GM19372 (cell line): ENCODE measurements at regions not wholly inside any gene's neighbourhood (a gene's known extent, or its start where the extent isn't known, plus 50 kb on each side); places are given as distances from the start of the nearest gene placed in this dataset.
"Not testable (repeated sequence)": the region's sequence is repeated elsewhere in the genome, so short reads cannot be mapped to it uniquely, and the experiment has no call there.

Experiments
- ATAC-seq: cut with Tn5 transposase; IDR thresholded peaks from one replicate; pipeline ENCODE4 v1.9.1; 2021; ENCODE audit warnings: mild to moderate bottlenecking, low read depth, moderate library complexity; ENCODE audit not compliant: unreplicated experiment

DNA sequence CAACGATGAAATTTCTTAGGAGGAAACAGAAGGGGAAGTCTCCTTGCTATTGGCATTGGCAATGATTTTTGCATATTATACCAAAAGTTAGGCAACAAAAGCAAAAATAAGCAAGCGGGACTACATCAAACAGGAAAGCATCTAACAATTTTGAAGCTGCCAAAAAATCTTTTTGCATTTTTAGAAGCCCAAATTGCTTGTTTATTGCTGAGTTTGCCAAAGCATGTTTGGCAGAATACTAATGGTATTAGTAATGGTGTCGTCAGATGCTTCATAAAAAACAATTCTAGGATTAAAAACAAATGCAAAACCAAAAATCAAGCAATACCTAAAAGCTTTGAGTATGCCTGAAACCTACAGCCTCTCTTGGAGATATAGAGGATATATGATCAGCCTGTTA is 80.0 kb downstream of the GALR1 start:
- ATAC-seq: no peak

DNA sequence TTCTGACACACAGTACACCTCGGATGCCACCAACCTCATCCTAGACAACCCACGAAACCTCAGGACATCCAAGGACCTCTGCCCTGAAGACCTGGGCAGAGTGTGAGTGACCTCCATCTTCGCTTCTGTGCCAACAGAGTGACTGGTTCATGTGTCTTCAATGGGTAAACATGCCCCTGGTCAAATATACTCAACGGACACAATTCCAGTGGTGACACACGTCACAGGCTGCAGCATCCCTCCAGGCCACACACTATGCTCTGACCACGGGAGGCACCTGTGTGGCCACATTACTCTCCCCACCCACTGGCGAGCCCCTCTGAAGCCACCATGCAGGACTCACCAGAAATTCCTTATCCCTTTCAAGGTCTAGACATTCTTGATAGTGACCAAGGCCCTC is 85.2 kb downstream of the GALR1 start:
- no peak for ATAC-seq

DNA sequence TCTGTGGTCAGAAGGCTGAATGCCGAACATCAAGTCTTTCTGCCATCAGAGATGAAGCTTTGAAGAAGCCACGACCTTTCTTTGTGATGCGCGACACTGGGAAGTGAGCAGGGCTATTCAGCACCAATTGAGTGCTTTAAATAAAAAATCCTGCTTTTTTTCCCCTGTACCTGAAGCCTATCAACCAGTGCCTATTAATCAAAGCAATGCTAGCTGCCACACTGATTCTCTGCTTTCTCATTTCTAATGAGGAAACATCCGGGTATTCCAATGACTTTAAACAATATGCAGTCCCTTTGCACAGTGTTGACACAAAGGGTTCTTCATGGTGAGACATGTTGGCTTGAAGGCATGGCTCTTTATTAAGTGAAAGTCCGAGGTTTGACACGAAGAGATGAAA is 88.0 kb downstream of the GALR1 start:
- no peak for ATAC-seq

DNA sequence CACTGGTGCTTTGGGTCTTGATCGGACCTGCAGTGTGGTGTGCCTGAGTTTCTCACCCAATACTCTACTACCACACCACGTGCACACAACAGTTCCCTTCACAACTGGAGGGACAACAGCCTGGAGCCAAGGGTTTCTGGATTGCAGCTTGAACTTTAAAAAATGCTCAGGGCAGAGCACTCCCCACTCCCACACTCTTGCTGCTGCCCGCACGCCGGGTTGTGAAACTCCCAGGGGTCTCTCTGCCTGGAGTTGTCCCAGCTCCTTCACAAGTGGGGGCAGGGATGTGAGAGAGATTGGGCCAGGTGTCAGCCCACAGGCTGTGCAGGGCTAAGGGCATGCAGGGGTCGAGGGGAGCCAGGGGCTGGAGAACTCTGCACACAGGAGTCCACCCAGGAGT is 89.4 kb downstream of the GALR1 start:
- no peak for ATAC-seq

GRCh38 chr18:77339623-77340022 is 90.0 kb downstream of the GALR1 start:
- ATAC-seq: no peak

GRCh38 chr18:77340815-77341214 is 91.2 kb downstream of the GALR1 start:
- no peak for ATAC-seq

GRCh38 chr18:77341527-77342325 is 92.1 kb downstream of the GALR1 start:
- no peak for ATAC-seq

DNA sequence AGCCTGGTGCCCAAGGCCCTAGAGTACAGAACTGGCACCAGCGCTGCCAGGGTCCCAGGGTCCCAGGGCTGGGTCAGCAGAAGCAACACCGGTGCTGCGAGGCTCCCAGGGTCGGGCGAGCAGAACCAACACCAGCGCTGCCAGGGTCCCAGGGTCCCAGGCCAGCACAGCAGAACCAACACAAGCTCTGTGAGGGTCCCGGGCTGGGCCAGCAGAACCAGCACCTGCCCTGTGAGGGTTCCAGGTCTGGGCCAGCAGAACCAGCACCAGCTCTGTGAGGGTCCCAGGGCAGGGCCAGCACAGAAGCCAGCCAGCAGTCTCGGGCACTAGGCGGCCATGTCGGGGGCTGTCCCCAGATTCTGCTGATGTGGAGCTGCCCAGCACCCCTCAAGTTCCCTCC is 93.1 kb downstream of the GALR1 start:
- ATAC-seq: no peak

DNA sequence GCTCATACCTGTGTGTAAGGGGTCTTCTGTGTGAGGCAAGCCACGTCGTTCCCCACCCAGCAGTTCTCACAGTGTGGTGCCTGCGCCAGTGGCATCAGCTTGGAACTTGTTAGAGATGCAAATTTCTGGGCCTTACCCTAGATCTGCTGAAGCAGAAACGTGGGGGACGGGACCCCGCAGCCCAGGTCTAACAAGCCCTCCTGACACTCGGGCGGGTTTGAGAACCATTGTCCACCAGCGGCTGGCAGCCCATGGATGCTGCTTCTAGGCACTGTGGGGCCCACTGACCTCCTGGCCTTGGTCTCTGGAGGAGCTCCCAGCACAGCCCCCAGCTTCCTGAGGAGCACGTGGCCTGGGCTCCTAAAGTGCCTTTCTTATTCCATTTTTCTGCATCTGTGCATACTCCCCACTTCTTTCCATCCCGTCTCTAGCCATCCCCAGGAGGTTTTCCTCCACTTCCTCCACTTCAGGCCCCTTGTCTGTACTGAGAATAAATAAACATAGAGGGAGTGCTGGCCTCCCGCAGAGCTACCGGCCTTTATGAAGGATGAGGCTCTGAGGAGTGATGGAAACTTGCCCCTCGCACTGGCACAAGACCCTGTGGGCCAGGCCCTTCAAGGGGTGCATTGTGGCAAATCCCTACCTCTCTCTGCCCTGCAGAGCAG is 94.3 kb downstream of the GALR1 start:
- ATAC-seq: no peak

GRCh38 chr18:77344786-77345500 is 95.3 kb downstream of the GALR1 start:
- no peak for ATAC-seq

DNA sequence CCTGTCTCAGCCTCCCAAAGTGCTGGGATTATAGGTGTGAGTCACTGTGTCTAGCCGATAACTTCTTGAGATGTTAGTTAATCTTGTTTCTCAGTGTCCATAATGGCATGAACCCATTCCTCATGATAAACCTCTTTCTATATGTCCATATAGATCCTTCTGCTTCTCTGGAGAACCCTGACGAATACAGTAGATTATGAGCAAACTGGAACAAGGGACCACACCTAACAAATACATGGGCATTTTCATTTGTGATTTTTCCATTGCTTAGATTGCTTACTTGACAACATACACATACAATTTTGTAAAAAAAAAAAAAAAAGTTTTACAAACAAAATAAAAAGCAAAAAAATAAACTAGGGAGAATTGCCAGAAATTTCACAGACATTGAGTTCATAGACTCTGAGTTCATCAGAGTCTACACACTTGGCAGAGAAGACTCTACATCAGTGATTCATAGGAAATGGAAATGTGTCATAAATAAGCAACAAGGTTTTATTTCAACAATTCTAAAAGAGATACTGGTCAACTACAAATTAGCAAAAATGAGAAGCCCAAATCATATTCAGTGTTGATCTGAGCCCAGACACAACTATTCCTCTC is 96.7 kb downstream of the GALR1 start:
- no peak for ATAC-seq

GRCh38 chr18:77353349-77353748 is 103.7 kb downstream of the GALR1 start:
- ATAC-seq: not testable (repeated sequence)

DNA sequence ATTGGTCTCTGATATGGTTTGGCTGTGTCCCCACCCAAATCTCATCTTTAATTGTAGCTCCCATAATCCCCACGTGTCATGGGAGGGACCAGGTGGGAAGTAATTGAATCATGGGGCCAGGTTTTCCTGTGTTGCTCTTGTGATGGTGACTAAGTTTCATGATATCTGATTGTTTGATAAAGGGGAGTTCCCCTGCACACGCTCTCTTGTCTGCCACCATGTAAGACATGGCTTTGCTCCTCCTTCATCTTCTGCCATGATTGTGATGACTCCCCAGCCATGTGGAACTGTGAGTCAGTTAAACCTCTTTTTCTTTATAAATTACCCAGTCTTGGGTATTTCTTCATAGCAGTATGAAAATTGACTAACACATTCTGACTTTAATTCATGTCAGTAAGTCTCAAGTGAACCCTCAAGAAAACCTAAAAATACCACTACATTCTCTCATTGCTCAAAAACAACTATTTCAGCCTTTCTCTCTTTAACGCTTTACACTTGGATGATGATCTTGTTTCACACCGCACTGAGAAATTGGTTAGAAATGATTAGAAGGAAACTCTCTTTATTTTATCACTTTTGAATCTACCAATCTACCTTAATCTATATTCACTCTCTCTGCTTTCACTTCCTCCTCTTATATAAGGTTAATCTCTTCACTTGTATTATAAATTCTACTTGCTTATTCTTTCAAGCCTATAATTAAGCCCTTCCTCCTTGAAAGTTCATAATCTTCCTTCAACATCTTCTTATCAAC is 110.1 kb downstream of the GALR1 start:
- no peak for ATAC-seq

- no peak for ATAC-seq
These were observed 110.9 kb downstream of the GALR1 start for GRCh38 chr18:77360315-77361190.

DNA sequence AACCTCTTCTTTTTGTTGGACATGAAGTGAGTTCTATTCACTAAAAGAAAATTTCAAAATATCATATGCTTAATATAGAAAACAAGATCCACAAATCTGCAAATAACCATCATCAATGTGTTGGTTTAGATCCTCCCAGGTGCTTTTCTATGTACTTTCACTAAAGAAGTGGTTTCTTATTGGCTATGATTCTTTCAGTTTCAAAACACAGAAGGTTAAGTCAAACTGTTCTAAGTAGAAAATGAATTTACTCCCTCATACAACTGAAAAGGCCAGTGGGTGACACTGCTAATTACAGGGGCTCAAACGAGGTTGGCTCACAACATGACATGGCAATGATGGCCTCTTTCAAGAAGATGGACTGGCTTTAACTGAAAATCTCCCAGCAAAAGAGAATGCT is 111.7 kb downstream of the GALR1 start:
- ATAC-seq: no peak

DNA sequence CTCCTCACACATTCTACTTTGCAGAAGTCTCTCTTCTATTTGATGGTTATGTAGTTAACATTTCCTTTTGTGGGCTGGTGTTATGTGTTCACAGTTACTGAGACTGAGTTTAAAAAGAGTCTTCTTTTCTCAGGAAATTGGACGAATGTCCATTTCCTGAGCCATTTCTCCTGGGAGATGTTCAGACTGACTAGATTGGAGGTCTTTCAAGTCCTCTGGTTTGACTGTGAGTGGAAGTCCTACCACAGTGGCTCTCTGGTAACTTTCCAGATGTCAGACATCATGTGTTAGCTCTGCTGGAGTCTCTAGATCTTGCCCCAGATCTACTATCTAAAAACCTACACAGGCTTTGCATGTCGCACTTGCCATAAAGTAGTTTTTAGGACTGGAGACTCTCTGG is 116.0 kb downstream of the GALR1 start:
- no peak for ATAC-seq

DNA sequence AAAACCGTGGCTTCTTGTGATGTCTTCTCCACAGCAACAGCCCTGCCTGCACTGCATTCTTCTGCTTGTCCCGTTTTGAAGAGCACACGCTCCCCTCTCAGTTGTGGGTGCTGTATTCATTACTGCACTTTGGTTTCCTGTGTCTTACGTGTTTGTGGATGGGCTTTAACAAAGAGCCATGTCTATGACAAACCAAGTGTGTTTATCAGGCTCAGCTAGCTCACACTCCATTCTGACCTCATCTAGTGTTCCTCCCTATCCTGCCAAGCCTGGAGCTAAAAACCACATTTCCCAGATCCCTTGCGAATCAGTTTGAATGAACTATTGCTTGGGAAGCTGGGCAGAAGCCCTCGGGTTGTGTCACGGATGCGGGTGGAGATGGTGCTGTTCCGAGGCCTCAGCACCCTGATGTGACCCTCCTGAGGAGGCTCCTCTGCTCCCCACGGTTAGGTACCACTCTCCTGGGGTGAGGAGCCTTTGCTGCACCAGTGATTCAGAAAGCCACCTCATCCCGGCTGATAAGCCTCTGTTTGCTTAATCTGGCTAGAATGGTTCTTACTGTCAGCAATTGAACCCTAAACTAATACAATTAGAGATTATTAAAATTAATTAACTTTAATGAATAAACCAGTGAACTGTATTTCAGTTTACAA is 116.5 kb downstream of the GALR1 start:
- ATAC-seq: no peak

DNA sequence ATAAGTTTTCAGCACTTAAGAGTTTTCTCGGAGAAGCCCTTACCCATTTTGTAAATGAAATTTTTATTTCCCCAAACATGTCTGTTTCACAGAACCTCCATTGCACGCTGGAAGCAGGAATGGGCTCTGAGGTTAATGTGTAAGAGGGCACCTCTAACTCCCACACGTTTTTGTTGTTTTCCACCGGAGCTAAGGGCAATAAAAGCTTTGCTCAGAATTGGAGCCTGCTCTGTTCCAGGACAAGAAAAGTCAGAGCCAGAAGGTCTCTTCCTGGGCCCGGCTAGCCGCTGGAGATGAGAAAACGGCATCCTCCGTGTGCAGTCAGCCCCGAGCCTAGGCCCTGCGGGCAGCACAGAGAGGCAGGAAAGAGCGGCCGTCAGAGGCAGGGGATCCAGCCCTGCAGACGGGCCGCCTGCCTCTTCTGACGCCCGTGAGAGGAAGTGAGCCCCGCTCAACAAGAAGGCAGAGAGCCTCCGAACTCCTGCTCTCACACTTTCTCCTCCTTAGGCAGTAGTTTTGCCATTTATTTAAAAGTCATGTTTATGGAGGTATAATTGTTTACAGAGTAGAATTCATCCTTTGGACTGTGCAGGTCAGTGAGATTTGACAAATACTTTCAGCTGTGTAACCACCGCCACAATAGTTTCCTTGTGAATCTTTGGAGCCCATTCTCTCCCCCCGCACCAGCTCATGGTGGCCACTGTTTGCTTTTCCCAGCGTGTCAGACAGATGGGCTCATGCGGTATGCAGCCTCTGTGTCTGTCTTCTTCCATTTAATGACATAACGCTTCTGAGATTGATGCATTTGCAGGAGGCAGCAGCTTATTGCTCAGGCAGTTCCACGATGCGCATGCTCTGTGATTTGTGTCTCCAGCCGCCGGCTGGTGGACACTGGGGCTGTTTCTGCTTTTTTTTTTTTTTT is 117.3 kb downstream of the GALR1 start:
- ATAC-seq: no peak
